Neural cell (in vitro differentiated cells): ENCODE measurements at regions not wholly inside any gene's neighbourhood (a gene's known extent, or its start where the extent isn't known, plus 50 kb on each side); places are given as distances from the start of the nearest gene placed in this dataset.

Experiments
- H2AFZ ChIP-seq: fragments of 200-600, 300-800 bp; sonication (generic), shearing (Covaris generic); 2 replicates; pipeline ENCODE4 v1.6.0; 2014; ENCODE audit warnings: low read depth, mild to moderate bottlenecking, antibody characterized with exemption, low read length, moderate library complexity
- H3F3A ChIP-seq: fragments of 200-600 bp; shearing (Covaris generic); 2 replicates; pipeline ENCODE4 v1.6.1; 2016; ENCODE audit warnings: mild to moderate bottlenecking, moderate library complexity, mixed read lengths, antibody characterized with exemption, low read length; ENCODE audit not compliant: insufficient read depth, poor library complexity, severe bottlenecking
- H3K27ac ChIP-seq: fragments of 200-600, 300-800 bp; sonication (generic), shearing (Covaris generic); 2 replicates; pipeline ENCODE4 v1.5.1; 2014; ENCODE audit warnings: mild to moderate bottlenecking, low read length, moderate library complexity
- H3K27me3 ChIP-seq: fragments of 300-800, 200-600 bp; sonication (generic), shearing (Covaris generic); 2 replicates; pipeline ENCODE4 v1.6.0; 2014; ENCODE audit warnings: mild to moderate bottlenecking, low read depth, low read length, moderate library complexity; ENCODE audit not compliant: insufficient read depth
- H3K36me3 ChIP-seq: fragments of 300-800, 200-600 bp; sonication (generic), shearing (Covaris generic); 2 replicates; pipeline ENCODE4 v1.5.1; 2014; ENCODE audit warnings: mild to moderate bottlenecking, antibody characterized with exemption, low read length, moderate library complexity; ENCODE audit not compliant: insufficient read depth
- H3K4me2 ChIP-seq: fragments of 300-800, 200-600 bp; sonication (generic), shearing (Covaris generic); 2 replicates; pipeline ENCODE4 v1.6.0; 2014; ENCODE audit warnings: mild to moderate bottlenecking, low read length
- H3K4me3 ChIP-seq: fragments of 300-800, 200-600 bp; sonication (generic), shearing (Covaris generic); 2 replicates; pipeline ENCODE4 v1.5.1; 2014; ENCODE audit warnings: mild to moderate bottlenecking, low read length, moderate library complexity
- H3K79me2 ChIP-seq: fragments of 200-600 bp; shearing (Covaris generic); replicated peaks from 2 replicates; pipeline ENCODE4 v1.6.0; 2014; ENCODE audit warnings: mild to moderate bottlenecking, low read length, moderate library complexity; ENCODE audit not compliant: insufficient read depth
- H3K9ac ChIP-seq: fragments of 300-800, 200-600 bp; sonication (generic), shearing (Covaris generic); 2 replicates; pipeline ENCODE4 v1.6.1; 2016; ENCODE audit warnings: mild to moderate bottlenecking, low read length, mixed read lengths
- H3K9me2 ChIP-seq: fragments of 200-600 bp; shearing (Covaris generic); 2 replicates; pipeline ENCODE4 v1.6.1; 2016; ENCODE audit warnings: mild to moderate bottlenecking, low read length, mixed read lengths; ENCODE audit not compliant: insufficient read depth
- H3K9me3 ChIP-seq: fragments of 200-600, 300-800 bp; sonication (generic), shearing (Covaris generic); 2 replicates; pipeline ENCODE4 v1.6.1; 2016; ENCODE audit warnings: mild to moderate bottlenecking, mixed run types, low read length, moderate library complexity, mixed read lengths
- H4K20me1 ChIP-seq: fragments of 200-600 bp; shearing (Covaris generic); 2 replicates; pipeline ENCODE4 v1.6.1; 2016; ENCODE audit warnings: mild to moderate bottlenecking, mixed run types; ENCODE audit not compliant: insufficient read depth
- CTCF ChIP-seq: fragments of 450-650 bp; IDR thresholded peaks from 2 replicates; pipeline ENCODE4 v1.5.1; 2014; ENCODE audit warnings: antibody characterized with exemption, mild to moderate bottlenecking, moderate library complexity; ENCODE audit not compliant: poor library complexity, severe bottlenecking
- EP300 ChIP-seq: fragments of 450-650 bp; conservative IDR thresholded peaks from 2 replicates; pipeline ENCODE4 v1.6.1; 2014; ENCODE audit warnings: antibody characterized with exemption, mild to moderate bottlenecking, moderate library complexity; ENCODE audit not compliant: poor library complexity, severe bottlenecking
- EZH2 ChIP-seq: fragments of 200-600, 300-800 bp; shearing (Covaris generic), sonication (generic); IDR thresholded peaks from 2 replicates; pipeline ENCODE4 v1.6.1; 2014; ENCODE audit warnings: antibody characterized with exemption, low read length, borderline replicate concordance, mild to moderate bottlenecking; ENCODE audit not compliant: insufficient read depth, poor library complexity, severe bottlenecking
- MXI1 ChIP-seq: fragments of 450-650 bp; conservative IDR thresholded peaks from 2 replicates; pipeline ENCODE4 v1.6.1; 2014; ENCODE audit warnings: antibody characterized with exemption, mild to moderate bottlenecking; ENCODE audit not compliant: poor library complexity, severe bottlenecking
- POLR2AphosphoS5 ChIP-seq: IDR thresholded peaks from 2 replicates; pipeline ENCODE4 v1.6.1; 2012
- RAD21 ChIP-seq: fragments of 450-650 bp; conservative IDR thresholded peaks from 2 replicates; pipeline ENCODE4 v1.6.1; 2014; ENCODE audit warnings: antibody characterized with exemption, mild to moderate bottlenecking, moderate library complexity
- REST ChIP-seq: IDR thresholded peaks from 2 replicates; pipeline ENCODE4 v1.6.1; 2012; ENCODE audit warnings: borderline replicate concordance
- SMC3 ChIP-seq: fragments of 450-650 bp; conservative IDR thresholded peaks from 2 replicates; pipeline ENCODE4 v1.6.1; 2014; ENCODE audit warnings: antibody characterized with exemption, mild to moderate bottlenecking, moderate library complexity; ENCODE audit not compliant: poor library complexity
- TAF1 ChIP-seq: IDR thresholded peaks from 2 replicates; pipeline ENCODE4 v1.6.1; 2012; ENCODE audit warnings: low read depth

- Histone ChIP-seq H4K20me1 (no peaks in the 10 kb centered on the region), H3K79me2 (no peaks in the 10 kb centered on the region), H2AFZ (no peak overlapping the region), H3K36me3 (no peaks in the 10 kb centered on the region), H3F3A (no peaks in the 10 kb centered on the region), H3K27ac (no peak overlapping the region), H3K9me2 (no peaks in the 10 kb centered on the region), H3K4me2 (no peak overlapping the region), H3K27me3 (no peaks in the 10 kb centered on the region), H3K9ac (no peak overlapping the region), H3K4me3 (no peak overlapping the region), H3K9me3 (no peaks in the 10 kb centered on the region)
- TF ChIP-seq TAF1 (no peak), MXI1 (no peak), POLR2AphosphoS5 (no peak), REST (no peak), RAD21 (no peak), CTCF (no peak), EP300 (no peak), EZH2 (no peak), SMC3 (no peak)
Observed at GRCh38 chr10:131012641-131012985, 298.9 kb downstream of the TCERG1L start.

GRCh38 chr10:131013281-131013912, 298.1 kb downstream of the TCERG1L start:
- Histone ChIP-seq H3K9me3 (no peaks in the 10 kb centered on the region), H2AFZ (no peak overlapping the region), H3K4me3 (no peak overlapping the region), H3K9ac (no peak overlapping the region), H3K27me3 (no peaks in the 10 kb centered on the region), H3F3A (no peaks in the 10 kb centered on the region), H3K27ac (no peak overlapping the region), H3K9me2 (no peaks in the 10 kb centered on the region), H3K36me3 (no peaks in the 10 kb centered on the region), H3K4me2 (no peak overlapping the region), H3K79me2 (no peaks in the 10 kb centered on the region), H4K20me1 (no peaks in the 10 kb centered on the region)
- TF ChIP-seq CTCF, result no peak
- no peak for TF ChIP-seq EZH2
- no peak for TF ChIP-seq POLR2AphosphoS5
- no peak for TF ChIP-seq RAD21
- TF ChIP-seq MXI1, result no peak
- no peak for TF ChIP-seq TAF1
- TF ChIP-seq REST, result no peak
- TF ChIP-seq SMC3, result no peak
- TF ChIP-seq EP300, result no peak
